Type B pancreatic cell (in vitro differentiated cells): ENCODE measurements at regions not wholly inside any gene's neighbourhood (a gene's known extent, or its start where the extent isn't known, plus 50 kb on each side); places are given as distances from the start of the nearest gene placed in this dataset.

Experiments used
- DNase-seq: peaks from one replicate; pipeline ENCODE4 v3.0.0; 2021; ENCODE audit warnings: mixed read lengths; ENCODE audit not compliant: unreplicated experiment; ENCODE audit errors: extremely low spot score
- H3K27ac Mint-ChIP-seq: 2 replicates; pipeline ENCODE4 v1.8.0; 2021; ENCODE audit warnings: mild to moderate bottlenecking, mixed read lengths
- H3K27me3 Mint-ChIP-seq: 2 replicates; pipeline ENCODE4 v1.8.0; 2021; ENCODE audit warnings: mixed read lengths
- H3K36me3 Mint-ChIP-seq: 2 replicates; pipeline ENCODE4 v1.8.0; 2021; ENCODE audit warnings: mixed read lengths
- H3K4me1 Mint-ChIP-seq: one replicate; pipeline ENCODE4 v1.8.0; 2021; ENCODE audit warnings: mixed read lengths; ENCODE audit not compliant: unreplicated experiment
- H3K4me3 Mint-ChIP-seq: 2 replicates; pipeline ENCODE4 v1.8.0; 2021; ENCODE audit warnings: mild to moderate bottlenecking, mixed read lengths
- H3K9me3 Mint-ChIP-seq: 2 replicates; pipeline ENCODE4 v1.8.0; 2021; ENCODE audit warnings: mixed read lengths
- TF ChIP-seq, protein P1 (sequence below): fragments of 200-600 bp; sonication (generic); conservative IDR thresholded peaks from 2 replicates; pipeline ENCODE4 v1.5.0; 2021; ENCODE audit warnings: antibody characterized with exemption, mild to moderate bottlenecking

DNA sequence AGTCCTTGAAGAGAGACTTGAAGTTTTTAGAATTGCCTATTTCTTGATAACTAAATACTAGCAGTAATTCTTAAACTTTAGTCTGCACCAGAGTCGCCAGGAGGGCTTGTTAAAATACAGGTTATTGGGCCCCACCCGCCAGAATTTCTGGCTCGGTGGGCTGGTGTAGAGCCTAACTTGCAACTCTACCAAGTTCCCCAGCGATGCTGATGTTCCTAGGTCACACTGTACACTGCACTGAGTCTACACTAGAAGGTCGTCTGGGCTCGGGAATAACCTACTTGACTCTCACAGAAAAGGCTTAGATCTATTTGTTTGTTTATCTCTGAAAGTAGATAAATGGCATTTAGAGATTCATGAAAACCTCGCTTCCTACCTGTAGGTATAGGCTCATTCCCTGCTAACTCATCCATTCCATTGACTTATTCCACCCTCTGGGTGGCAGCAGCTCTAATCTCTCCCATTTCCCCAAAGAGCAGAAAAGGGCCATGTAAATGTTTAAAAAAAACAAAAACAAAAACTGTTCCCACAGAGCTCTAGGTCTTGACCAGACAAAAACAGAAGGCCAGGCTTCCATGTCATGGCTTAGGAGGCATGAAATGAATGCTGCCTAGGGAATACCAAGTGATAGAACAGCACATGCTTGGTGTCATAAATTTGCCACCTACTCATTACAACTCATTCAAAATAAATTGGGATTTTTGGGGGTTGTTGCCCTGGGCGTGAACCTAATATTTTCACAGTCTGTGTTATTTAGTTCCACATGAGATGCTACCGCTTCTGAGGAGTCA lies 292.1 kb downstream of the ADGB start:
- Mint-ChIP-seq H3K4me3 (no peak overlapping the region), H3K27me3 (peaks cover 5% of the 10 kb centered on the region), H3K27ac (no peak overlapping the region), H3K4me1 (peaks cover 5% of the 10 kb centered on the region), H3K36me3 (no peaks in the 10 kb centered on the region), H3K9me3 (peaks cover 18% of the 10 kb centered on the region)
- no peak for DNase-seq
- TF ChIP-seq, protein P1, sequence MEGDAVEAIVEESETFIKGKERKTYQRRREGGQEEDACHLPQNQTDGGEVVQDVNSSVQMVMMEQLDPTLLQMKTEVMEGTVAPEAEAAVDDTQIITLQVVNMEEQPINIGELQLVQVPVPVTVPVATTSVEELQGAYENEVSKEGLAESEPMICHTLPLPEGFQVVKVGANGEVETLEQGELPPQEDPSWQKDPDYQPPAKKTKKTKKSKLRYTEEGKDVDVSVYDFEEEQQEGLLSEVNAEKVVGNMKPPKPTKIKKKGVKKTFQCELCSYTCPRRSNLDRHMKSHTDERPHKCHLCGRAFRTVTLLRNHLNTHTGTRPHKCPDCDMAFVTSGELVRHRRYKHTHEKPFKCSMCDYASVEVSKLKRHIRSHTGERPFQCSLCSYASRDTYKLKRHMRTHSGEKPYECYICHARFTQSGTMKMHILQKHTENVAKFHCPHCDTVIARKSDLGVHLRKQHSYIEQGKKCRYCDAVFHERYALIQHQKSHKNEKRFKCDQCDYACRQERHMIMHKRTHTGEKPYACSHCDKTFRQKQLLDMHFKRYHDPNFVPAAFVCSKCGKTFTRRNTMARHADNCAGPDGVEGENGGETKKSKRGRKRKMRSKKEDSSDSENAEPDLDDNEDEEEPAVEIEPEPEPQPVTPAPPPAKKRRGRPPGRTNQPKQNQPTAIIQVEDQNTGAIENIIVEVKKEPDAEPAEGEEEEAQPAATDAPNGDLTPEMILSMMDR: no peak

DNA sequence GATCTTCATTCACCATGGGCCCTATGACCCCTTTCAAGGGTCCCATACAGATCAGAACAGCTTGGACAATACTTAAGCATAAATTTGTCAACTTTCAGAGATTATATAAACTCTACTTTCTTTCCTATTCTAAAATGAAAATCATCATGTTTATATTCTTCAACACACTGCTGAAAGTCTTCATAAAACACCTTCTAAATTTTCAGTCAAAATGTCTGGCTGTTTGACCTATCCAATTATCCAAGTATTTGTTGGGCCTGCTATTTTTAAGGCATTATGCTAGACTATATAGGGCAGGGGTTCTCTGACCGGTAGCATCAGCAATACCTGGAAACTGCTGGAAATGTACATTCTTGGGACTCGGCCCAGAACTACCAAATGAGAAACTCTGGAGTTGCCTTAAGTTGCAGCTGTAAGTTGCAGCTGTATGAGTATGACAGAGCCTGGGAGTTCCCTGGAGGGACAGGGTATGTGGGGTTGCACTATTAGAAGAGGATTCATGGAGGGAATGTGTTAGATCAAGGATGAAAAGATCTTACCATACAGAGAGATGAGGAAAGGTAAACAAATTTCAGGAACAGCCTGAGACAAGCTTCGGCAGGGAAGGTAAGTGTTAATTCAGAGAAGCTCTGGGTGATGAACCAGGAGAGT lies 293.0 kb downstream of the ADGB start:
- no peaks in the 10 kb centered on the region for H3K4me1 Mint-ChIP-seq
- DNase-seq: no peak
- no peaks in the 10 kb centered on the region for H3K36me3 Mint-ChIP-seq
- H3K4me3 Mint-ChIP-seq: no peak overlapping the region
- no peak overlapping the region for H3K27ac Mint-ChIP-seq
- H3K27me3 Mint-ChIP-seq: peaks cover 5% of the 10 kb centered on the region
- TF ChIP-seq, protein P1: no peak
- H3K9me3 Mint-ChIP-seq: peaks cover 18% of the 10 kb centered on the region

DNA sequence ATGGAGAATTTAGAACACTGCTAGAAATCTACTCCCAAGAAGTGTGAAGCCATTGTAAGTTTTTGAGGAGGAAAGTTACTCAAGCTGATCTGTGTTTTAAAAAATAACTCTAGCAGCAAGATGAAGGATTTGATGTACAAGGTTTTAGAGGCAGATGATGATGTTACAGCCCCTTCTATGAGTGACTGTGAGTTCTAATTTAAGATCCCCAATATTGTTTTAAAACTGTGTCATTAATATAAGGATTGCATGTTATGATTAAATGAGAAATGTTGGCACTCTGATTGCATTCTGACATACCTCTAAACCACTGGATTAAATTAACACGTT lies 293.5 kb downstream of the ADGB start:
- Mint-ChIP-seq H3K4me3 (no peak overlapping the region), H3K9me3 (peaks cover 18% of the 10 kb centered on the region), H3K4me1 (no peaks in the 10 kb centered on the region), H3K27me3 (peaks cover 5% of the 10 kb centered on the region), H3K36me3 (no peaks in the 10 kb centered on the region), H3K27ac (no peak overlapping the region)
- TF ChIP-seq, protein P1: no peak
- DNase-seq: no peak

DNA sequence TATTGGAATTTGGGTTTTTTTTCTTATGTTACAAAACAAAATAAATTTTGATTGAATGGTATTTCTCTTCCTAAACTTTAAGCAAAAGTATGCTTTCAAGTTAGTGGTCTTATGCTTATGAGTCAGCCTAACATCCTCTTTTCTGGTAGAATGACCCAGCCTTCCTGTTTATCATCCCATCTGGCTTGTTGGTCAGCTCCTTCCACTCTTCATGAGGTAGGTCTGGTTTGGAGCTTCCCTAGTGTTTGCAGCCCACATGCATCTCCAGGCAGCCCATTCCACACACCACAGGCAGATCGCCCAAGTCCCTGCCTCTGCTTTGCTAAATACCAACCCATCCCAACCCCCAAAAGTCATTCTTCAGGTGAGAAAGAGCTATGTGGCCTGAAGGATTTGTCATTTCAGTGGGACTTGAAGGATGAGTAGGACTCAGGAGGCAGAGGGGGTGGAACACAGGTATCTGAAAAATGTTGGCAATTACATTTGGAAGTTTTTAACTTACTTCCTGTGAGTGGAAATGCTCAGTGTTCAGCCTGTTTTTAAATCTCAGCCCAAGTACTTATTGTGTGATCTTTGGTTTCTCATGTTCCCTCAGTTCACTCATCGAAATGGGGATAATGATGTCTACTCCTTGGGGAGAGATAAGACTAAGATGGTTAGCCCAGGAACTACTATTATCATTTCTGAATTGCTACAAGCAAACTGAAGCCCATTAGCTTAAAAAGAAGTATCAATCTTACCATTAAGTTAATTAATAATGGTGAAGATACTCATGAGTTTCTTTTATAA lies 294.0 kb downstream of the ADGB start:
- peaks cover 18% of the 10 kb centered on the region for H3K9me3 Mint-ChIP-seq
- H3K27me3 Mint-ChIP-seq: peaks cover 5% of the 10 kb centered on the region
- no peaks in the 10 kb centered on the region for H3K4me1 Mint-ChIP-seq
- DNase-seq: no peak
- H3K4me3 Mint-ChIP-seq: no peak overlapping the region
- no peak overlapping the region for H3K27ac Mint-ChIP-seq
- TF ChIP-seq, protein P1: no peak
- no peaks in the 10 kb centered on the region for H3K36me3 Mint-ChIP-seq

DNA sequence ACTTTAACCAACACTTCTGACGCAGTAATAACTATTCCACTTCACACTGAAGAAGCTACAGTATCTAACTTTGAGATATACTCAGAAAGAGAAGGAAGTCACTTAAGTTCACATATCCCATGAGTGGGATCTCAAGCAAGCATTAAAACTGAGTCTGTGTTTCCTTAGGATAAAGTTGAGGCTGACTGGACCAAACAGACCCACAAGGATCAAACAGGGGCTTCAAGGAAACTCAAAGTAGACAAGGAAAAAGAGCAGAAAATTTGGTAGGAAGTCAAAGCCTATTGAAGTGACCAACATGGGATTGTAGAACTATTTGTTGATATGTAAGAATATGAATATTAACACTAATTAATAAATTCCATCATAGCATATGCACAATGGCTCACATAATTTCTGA lies 294.9 kb downstream of the ADGB start:
- no peak overlapping the region for H3K4me3 Mint-ChIP-seq
- peaks cover 18% of the 10 kb centered on the region for H3K9me3 Mint-ChIP-seq
- no peak overlapping the region for H3K27ac Mint-ChIP-seq
- DNase-seq: no peak
- no peaks in the 10 kb centered on the region for H3K36me3 Mint-ChIP-seq
- TF ChIP-seq, protein P1: no peak
- H3K27me3 Mint-ChIP-seq: peaks cover 5% of the 10 kb centered on the region
- no peaks in the 10 kb centered on the region for H3K4me1 Mint-ChIP-seq
